Adrenal gland (tissue), 9 donors: ENCODE measurements at regions not wholly inside any gene's neighbourhood (a gene's known extent, or its start where the extent isn't known, plus 50 kb on each side); places are given as distances from the start of the nearest gene placed in this dataset.
"Not testable (repeated sequence)": the region's sequence is repeated elsewhere in the genome, so short reads cannot be mapped to it uniquely, and the experiment has no call there.

Source experiments
- DNase-seq, 7 donors: peaks; one replicate each; pipeline ENCODE4 v3.0.0-alpha.2; 2019 to 2020
- H3K27ac ChIP-seq, 5 donors: fragments of 200-600 bp; sonication (generic) in 4 of 5; 1 replicate in 3 of 5; 2 replicates in 2 of 5; pipeline versions ENCODE4 v1.5.1 to v1.8.0; 2016 to 2020; ENCODE audit warnings: mild to moderate bottlenecking in 1 of 5
- H3K27me3 ChIP-seq: fragments of 200-600 bp; 2 replicates; pipeline ENCODE4 v1.8.0; 2021
- H3K36me3 ChIP-seq, 2 donors: fragments of 200-600 bp; replicated peaks in 1 of 2; 1 replicate in 1 of 2; 2 replicates in 1 of 2; pipeline versions ENCODE4 v1.5.1 to v1.8.0; 2018 to 2022
- H3K4me1 ChIP-seq, 2 donors: fragments of 200-600 bp; replicated peaks in 1 of 2; 1 replicate in 1 of 2; 2 replicates in 1 of 2; pipeline versions ENCODE4 v1.5.1 to v1.8.0; 2018 to 2021
- H3K4me3 ChIP-seq, 4 donors: fragments of 200-600 bp; sonication (generic) in 3 of 4; one replicate each; pipeline ENCODE4 v1.5.1; 2016 to 2018
- H3K9me3 ChIP-seq, 3 donors: fragments of 200-600 bp; sonication (generic) in 1 of 3; replicated peaks in 1 of 3; 1 replicate in 2 of 3; 2 replicates in 1 of 3; pipeline versions ENCODE4 v1.5.1 to v1.8.0; 2016 to 2021
- CTCF ChIP-seq, 6 experiments: fragments of 450-650 bp in 4 of 6; fragments of 200-600 bp in 2 of 6; sonication (generic) in 1 of 6; IDR thresholded peaks; 1 replicate in 5 of 6; 2 replicates in 1 of 6; pipeline versions ENCODE4 v1.5.1 to v1.8.0; 2016 to 2021; ENCODE audit warnings: antibody characterized with exemption in 6 of 6, mild to moderate bottlenecking in 2 of 6, moderate library complexity in 1 of 6
- POLR2A ChIP-seq, 2 donors: fragments of 450-650 bp; IDR thresholded peaks; one replicate each; pipeline ENCODE4 v1.6.1; 2017; ENCODE audit warnings: antibody characterized with exemption in 2 of 2, mild to moderate bottlenecking in 2 of 2, moderate library complexity in 1 of 2
- WGBS, 4 donors: extraction: QIAGEN DNeasy Blood & Tissue Kit in 2 of 4; methylation state at CpG; one replicate each; pipeline versions ENCODE4 v1.1.5 to v1.1.7; 2013 to 2017; 5-methylcytosine and 5-hydroxymethylcytosine counted together
- intact Hi-C, 2 donors: fragments of 100-400 bp; cut with DNase I; formaldehyde crosslinking; loops; one replicate each; pipeline versions ENCODE4 v1.14.1 to v1.15.0; 2022 to 2023
- donor health status: healthy with polysubstance abuse.
- donor health status: Bipolar disorder and iron deficiency.
- donor health status: DM: yes; HTN: yes; CAD: no.
- donor health status: DM: no; HTN: no; CAD: no.
- donor health status: DM: no; HTN: no; CAD: no.

- TF ChIP-seq CTCF (IDR thresholded peaks at IDR 0.05), result no peak
- Histone ChIP-seq H3K4me1 (no peaks in the 10 kb centered on the region), H3K27ac (no peak overlapping the region), H3K36me3 (no peaks in the 10 kb centered on the region), H3K4me3 (no peak overlapping the region), H3K27me3 (no peaks in the 10 kb centered on the region), H3K9me3 (no peaks in the 10 kb centered on the region)
- intact Hi-C loops, result no loop called here
- 61 to 79% (median 75%) methylated on average over 2 of the region's 2 CpGs for WGBS, 4 donors
- DNase-seq, result no peak
These were observed 97.0 kb upstream of the MON1B start for GRCh38 chr16:77093999-77094398.

- Histone ChIP-seq H3K9me3 (no peaks in the 10 kb centered on the region), H3K4me1 (no peaks in the 10 kb centered on the region), H3K27ac (no peak overlapping the region), H3K36me3 (no peaks in the 10 kb centered on the region), H3K27me3 (no peaks in the 10 kb centered on the region), H3K4me3 (no peak overlapping the region)
- TF ChIP-seq POLR2A (IDR thresholded peaks at IDR 0.05) (no peak), CTCF (IDR thresholded peaks at IDR 0.05) (no peak)
- intact Hi-C loops, result no loop called here
- no peak for DNase-seq
- 48 to 59% (median 54%) methylated on average over 2 of the region's 2 CpGs for WGBS, 4 donors
These were observed 79.9 kb upstream of the MON1B start for GRCh38 chr16:77111056-77111565.

- H3K36me3 ChIP-seq, result no peaks in the 10 kb centered on the region
- no peak for DNase-seq
- WGBS, 4 donors, result 59 to 82% (median 67%) methylated on average over 2 of the region's 2 CpGs
- H3K4me1 ChIP-seq, result no peaks in the 10 kb centered on the region
- H3K9me3 ChIP-seq, result no peaks in the 10 kb centered on the region
- no peak overlapping the region for H3K4me3 ChIP-seq
- H3K27ac ChIP-seq, result no peak overlapping the region
- TF ChIP-seq POLR2A (IDR thresholded peaks at IDR 0.05), result no peak
- intact Hi-C loops, result no loop called here
- no peaks in the 10 kb centered on the region for H3K27me3 ChIP-seq
These were observed 78.2 kb upstream of the MON1B start for GRCh38 chr16:77112746-77113145.

DNA sequence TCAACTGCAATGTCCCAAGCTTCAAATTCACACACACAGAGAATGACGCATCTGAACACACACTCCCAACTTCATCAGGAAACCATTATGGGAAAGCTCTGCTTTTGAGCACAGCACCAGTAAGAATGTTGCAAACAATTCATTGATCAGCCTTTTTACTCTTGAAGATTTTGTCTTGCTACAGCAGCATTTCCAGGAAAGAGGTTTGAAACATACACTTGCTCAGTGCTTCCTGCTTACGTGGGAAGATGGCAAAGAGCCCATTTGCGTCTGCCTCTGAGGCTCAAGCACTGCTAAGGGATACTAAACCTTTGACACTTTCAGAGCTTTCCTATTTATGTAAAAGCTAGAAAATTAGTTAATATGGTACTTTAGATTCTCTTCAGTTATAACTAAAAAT is 77.2 kb upstream of the MON1B start:
- H3K4me3 ChIP-seq, result no peak overlapping the region
- intact Hi-C loops, result no loop called here
- no peak overlapping the region for H3K27ac ChIP-seq
- TF ChIP-seq POLR2A (IDR thresholded peaks at IDR 0.05), result no peak
- no peak for TF ChIP-seq CTCF (IDR thresholded peaks at IDR 0.05)
- DNase-seq, result peak in 4 of 7 donors; percentile 16 to 63 (median 29)
- no peaks in the 10 kb centered on the region for H3K4me1 ChIP-seq
- WGBS, 4 donors, result 53 to 60% (median 55%) methylated on average over 3 of the region's 3 CpGs
- no peaks in the 10 kb centered on the region for H3K9me3 ChIP-seq
- no peaks in the 10 kb centered on the region for H3K36me3 ChIP-seq
- H3K27me3 ChIP-seq, result no peaks in the 10 kb centered on the region

GRCh38 chr16:77114361-77114760 is 76.6 kb upstream of the MON1B start:
- H3K4me1 ChIP-seq, H3K36me3 ChIP-seq, DNase-seq, H3K27me3 ChIP-seq, H3K27ac ChIP-seq, intact Hi-C loops, H3K4me3 ChIP-seq, H3K9me3 ChIP-seq: not testable (repeated sequence)
- WGBS, 4 donors, result 81 to 89% (median 85%) methylated on average over 4 of the region's 4 CpGs
